ENCODE measurements at regions not wholly inside any gene's neighbourhood (a gene's known extent, or its start where the extent isn't known, plus 50 kb on each side); places are given as distances from the start of the nearest gene placed in this dataset.

GRCh38 chr18:65988386-65988785, 237.6 kb downstream of the CDH7 start:
- TF ChIP-seq CTCF (IDR thresholded peaks at IDR 0.05; ENCODE audit: low read depth, low read length) (no peak), EZH2phosphoT487 (IDR thresholded peaks at IDR 0.05; ENCODE audit: low read depth) (no peak)

All from OCI-LY3 (cell line).